Tongue (tissue), 1 donor: ENCODE measurements at regions not wholly inside any gene's neighbourhood (a gene's known extent, or its start where the extent isn't known, plus 50 kb on each side); places are given as distances from the start of the nearest gene placed in this dataset.

Experiments used
- DNase-seq: peaks from one replicate; pipeline ENCODE4 v3.0.0-alpha.2; 2015

DNA sequence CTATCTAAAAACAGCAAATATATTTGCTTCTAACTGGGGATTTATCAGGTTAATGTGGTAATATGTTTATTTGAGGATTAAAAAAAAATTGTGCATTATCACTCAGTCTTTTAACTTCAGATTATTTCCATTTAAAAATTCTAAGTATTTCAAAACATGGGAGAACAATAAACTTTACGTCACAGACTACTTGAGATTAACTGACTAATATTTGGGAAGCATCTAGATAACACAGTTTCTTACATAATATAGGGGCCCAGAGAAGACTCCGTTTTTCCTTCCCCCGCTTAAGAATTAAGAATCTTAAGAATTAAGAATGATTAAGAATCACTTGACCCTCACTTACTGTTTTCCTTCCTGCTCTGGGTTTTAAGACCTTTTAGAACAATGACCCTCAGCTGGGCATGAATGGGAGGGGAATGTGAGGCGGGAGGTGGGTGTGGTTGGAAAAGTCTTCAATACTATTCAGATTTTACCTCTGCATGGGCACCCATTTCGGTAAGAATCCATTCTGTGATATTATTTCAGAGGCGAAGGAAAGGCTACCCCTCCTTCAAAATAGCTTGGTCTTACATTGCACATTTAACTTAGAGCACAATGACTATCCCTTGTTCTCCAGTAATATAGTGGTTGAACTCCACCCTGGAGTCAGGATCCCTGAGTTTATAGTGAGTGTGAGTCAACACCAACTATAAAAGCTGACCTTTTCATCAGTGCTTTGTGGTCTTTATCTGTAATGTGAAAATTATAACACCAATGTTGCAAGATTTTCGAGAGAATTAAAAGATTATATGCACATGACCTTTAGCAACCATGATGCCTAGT lies 821.3 kb downstream of the USP25 start:
- no peak for DNase-seq

GRCh38 chr21:16552880-16553279 lies 823.1 kb downstream of the USP25 start:
- DNase-seq, result no peak

GRCh38 chr21:16554503-16554902 lies 824.7 kb downstream of the USP25 start:
- DNase-seq, result no peak

- DNase-seq, result no peak
These were observed 833.3 kb downstream of the USP25 start for GRCh38 chr21:16563116-16563515.

DNA sequence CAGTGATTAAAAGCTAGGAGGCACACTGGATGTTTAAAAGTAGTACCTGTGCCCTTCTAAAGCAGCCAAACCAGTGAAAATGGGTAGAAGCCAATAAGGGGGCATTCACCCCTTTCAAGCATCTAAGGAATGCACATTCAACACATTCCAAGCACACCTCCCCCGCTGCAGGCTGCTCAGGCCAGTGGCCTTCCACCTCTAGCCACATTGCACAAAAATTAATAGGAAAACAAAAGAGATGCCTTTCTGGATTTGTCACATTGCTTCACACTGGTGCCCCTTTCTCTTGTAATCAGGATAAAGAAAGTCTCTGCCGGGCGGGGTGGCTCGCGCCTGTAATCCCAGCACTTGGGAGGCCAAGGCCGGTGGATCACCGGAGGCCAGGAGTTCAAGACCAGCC lies 834.0 kb downstream of the USP25 start:
- no peak for DNase-seq

- DNase-seq, result no peak
These were observed 838.5 kb downstream of the USP25 start for GRCh38 chr21:16568244-16568643.

DNA sequence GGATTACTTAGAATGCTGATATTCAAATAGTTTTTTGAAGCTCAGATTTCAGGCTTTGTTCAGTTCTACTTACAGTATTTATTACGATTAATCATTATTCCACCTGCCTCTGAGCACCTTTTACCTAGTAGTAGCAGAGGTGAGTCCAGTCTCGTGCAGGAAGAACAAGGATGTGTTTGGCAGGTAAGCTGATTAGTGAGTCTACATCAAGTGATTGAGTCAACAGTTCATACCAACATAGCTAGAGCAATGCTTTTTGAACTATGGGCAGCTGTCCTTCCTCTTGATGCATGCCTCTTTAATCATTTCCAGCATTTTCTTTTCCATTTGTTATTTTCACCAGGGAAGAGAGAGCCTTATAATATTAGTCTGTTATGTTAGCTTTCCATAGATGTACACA lies 838.9 kb downstream of the USP25 start:
- no peak for DNase-seq

DNA sequence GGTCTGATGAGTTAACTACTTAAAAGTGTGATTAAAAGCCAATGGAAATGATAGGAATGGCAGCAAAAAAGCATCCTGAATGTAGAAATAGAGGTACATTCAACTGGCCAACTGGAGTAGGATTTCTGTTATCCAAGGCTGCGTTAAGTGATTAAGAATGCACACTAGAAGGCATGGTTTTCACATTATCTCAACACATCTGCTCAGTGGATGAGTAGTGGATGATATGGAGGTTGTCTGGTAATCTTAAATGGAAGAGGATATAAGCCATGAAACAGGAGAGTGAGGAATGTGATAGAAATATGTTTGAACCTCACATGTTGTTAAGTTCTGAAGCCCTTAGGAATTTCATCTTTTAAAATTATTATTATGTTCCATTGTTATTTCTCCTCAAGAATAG lies 839.9 kb downstream of the USP25 start:
- DNase-seq, result no peak

DNA sequence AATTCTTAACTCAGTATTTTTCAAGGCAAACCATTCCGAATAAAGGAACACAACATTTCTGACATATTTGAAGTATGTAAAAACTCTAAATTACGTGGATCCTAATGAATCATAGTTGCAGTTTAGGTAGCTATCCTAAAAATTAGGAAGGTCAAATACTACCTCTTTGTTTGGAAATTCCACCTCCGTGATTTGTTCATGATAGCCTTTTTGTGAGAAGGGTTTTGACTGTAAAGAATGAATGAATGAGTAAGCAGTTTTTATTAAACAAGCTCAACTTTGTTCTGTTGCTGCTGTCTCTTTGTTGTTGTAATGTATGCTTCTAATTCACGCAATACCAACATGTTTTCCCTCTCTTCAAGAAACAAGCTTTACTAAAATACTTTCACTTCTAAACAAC lies 840.4 kb downstream of the USP25 start:
- DNase-seq, result no peak

- DNase-seq, result no peak
These were observed 841.1 kb downstream of the USP25 start for GRCh38 chr21:16570856-16571255.

GRCh38 chr21:16571594-16571993 lies 841.8 kb downstream of the USP25 start:
- no peak for DNase-seq

GRCh38 chr21:16572032-16572431 lies 842.2 kb downstream of the USP25 start:
- DNase-seq, result no peak

DNA sequence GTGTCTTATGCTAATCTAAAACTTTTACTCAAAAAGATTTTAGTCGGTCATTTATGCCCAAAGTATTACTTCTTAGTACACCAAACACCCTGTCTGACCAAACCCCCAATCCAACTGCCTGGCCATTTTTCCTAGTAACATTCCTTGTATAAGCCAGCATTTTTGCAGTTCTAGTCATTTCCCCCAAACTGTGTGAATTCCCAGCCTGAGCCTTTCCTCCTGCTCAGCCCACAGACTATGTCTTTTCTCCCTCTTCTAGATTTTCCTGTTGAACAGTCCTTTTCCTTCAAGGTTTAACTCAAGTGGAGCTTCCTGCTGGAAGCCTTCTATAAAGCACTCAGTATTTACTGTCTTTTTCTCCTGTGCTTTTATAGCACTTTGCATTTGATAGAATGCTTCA lies 843.8 kb downstream of the USP25 start:
- no peak for DNase-seq

DNA sequence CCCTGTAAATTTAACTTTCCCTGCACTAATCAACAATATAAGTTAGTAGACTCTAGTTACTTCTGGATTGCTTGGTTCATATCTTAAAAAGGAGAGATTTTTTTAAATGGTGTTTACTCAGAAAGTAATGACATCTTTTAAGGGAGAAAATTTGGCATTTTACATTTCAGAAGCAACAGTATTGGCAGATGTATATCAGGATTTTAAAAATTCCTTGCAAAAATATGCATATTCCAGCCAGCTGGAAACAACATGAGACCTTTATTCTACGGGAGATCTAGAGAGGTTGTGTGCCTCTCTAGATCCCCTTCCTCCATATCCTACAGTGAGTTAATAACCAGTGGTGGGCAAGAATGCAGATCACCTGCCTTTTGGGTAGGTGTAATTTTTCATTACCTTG lies 848.2 kb downstream of the USP25 start:
- DNase-seq, result no peak

- peak; percentile 40 for DNase-seq
These were observed 849.1 kb downstream of the USP25 start for GRCh38 chr21:16578912-16579311.

DNA sequence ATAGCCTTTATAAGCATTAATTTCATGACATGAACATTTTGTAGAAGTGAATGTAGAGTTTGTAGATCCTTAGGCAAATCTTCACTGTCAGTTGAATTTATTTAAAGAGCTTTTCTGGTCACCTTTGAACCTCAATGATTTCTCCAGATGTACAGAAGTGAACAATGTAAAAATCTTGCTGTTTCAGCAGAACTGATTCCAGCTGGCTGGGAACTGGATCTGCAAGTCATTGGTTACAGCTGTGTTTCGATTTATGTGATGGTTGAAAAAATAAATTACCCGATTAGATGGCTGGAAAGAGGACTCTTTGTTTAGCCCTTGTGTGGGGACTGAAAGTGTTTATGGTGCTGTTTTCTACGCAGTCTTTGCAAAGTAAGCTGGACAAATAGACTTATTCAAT lies 849.8 kb downstream of the USP25 start:
- DNase-seq, result peak; percentile 93

DNA sequence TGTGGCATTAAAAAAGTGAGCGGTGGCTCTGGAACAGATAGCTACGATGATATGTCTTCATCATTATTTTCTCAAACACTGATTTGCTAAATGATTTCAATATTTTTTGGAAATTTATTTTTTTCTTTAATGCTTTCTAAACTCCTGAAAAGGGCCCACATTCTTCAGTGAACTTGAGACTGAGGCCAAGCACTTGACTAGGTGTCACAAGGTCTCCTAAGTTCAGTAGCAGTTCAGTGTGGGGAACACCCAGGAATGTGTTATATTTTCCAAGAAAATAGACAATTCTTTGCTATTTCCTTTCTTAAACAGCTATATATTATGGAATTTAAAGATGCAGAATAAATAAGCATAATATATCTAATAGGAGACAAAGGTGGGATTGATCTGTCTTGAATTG lies 850.9 kb downstream of the USP25 start:
- no peak for DNase-seq

DNA sequence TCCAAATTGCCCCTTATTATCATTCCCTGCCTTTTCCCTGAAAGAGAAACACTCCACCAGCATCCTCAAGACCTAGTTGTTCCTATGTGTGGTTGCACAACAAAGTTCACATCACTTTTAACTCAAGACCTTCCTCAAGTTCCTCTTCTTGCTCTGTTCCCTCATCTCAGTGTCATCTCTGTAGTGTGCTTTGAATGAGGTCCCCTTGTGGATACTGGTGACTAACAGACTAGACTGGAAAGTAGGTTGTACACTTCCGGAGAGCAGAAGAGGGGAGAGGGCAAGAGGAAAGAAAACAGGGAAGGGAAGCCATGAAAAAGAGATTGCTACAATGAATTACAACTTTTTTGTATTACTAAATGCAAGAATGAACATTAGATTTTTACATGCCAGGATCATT lies 853.8 kb downstream of the USP25 start:
- no peak for DNase-seq

DNA sequence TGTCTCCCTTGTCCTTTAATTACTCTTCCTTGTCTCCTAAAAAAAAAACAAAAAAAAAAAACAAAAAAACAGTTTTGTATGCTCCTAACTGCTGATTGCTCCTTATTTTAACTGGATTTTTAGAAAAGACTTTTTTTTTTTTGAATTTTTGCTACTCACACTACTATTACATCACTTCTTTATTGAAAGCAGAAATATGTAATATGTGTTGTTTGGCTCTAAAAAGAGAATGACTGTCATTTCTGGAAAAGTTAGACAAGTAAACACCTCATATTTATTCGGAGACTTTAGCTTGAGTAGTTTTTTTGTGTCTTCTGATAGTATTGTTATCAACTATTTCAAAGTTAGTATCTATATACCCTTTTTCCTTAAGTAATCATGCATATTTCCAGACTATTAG lies 855.0 kb downstream of the USP25 start:
- DNase-seq, result no peak

GRCh38 chr21:16585896-16586295 lies 856.1 kb downstream of the USP25 start:
- DNase-seq, result no peak

DNA sequence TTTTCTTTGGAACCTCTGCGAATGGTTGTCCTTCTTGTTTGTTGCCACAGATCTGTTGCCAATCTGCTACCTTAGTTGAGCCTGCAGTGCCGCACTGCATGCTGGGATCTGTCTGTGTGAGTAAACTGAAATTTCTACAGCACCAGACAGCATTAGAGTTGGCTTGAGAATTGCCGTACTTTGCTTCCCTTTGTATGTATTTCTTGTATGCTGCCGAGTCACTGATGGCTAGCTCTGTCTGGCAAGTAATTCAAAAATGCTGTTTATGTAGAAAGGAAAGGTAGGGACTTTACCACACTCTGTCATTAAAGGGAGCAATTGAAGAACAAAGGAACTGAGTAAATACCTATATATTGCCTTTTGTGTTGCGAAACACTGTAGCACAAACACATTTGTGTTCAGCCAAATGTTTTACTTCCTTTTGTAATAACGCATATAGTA lies 857.4 kb downstream of the USP25 start:
- peak; percentile 39 for DNase-seq

GRCh38 chr21:16587681-16588375 lies 858.0 kb downstream of the USP25 start:
- DNase-seq, result peak; percentile 34

DNA sequence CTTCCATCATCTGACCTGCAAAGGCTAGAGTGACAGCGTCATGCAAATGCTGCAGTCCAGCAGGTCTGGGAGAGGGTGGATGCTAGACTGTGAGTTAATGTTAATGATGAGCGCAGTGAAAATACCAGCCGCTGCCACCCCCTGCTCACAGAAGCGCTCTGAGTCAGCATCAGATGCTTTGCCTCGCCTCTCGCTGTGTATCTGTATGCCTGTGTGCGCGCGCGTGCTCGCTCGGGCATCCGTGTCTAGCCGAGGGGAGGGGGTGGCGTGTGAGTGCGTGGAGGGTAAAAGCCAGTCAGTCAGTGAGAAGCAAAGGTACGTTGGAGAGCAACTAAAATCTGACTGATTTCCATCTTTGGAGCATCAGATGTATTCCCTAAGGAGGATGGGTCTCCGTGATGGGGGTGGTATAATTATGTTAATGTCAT lies 858.7 kb downstream of the USP25 start:
- DNase-seq, result peak; percentile 80
